Liver (tissue), 8 donors: ENCODE measurements at regions not wholly inside any gene's neighbourhood (a gene's known extent, or its start where the extent isn't known, plus 50 kb on each side); places are given as distances from the start of the nearest gene placed in this dataset.

ENCODE experiments used
- DNase-seq: peaks from one replicate; pipeline ENCODE4 v3.0.0-alpha.2; 2017; ENCODE audit warnings: low spot score
- H3K27ac ChIP-seq, 2 donors: one replicate each; pipeline ENCODE4 v1.7.0; 2013; ENCODE audit warnings: inconsistent platforms in 2 of 2, low read length in 2 of 2, control low read depth in 1 of 2, low read depth in 1 of 2, mild to moderate bottlenecking in 1 of 2
- H3K27me3 ChIP-seq, 4 donors: one replicate each; pipeline versions ENCODE4 v1.6.1 to v1.7.0; 2013; ENCODE audit warnings: low read length in 3 of 4, inconsistent platforms in 1 of 4, mild to moderate bottlenecking in 1 of 4, moderate library complexity in 1 of 4; ENCODE audit not compliant: control insufficient read depth in 4 of 4, insufficient read depth in 4 of 4
- H3K36me3 ChIP-seq, 4 donors: one replicate each; pipeline versions ENCODE4 v1.6.1 to v1.7.0; 2013; ENCODE audit warnings: low read length in 3 of 4, mild to moderate bottlenecking in 3 of 4, low read depth in 1 of 4, moderate library complexity in 1 of 4; ENCODE audit not compliant: control insufficient read depth in 4 of 4, insufficient read depth in 3 of 4
- H3K4me1 ChIP-seq, 4 donors: one replicate each; pipeline versions ENCODE4 v1.6.1 to v1.7.0; 2013; ENCODE audit warnings: low read length in 3 of 4, mild to moderate bottlenecking in 3 of 4, moderate library complexity in 1 of 4; ENCODE audit not compliant: control insufficient read depth in 4 of 4, insufficient read depth in 4 of 4
- H3K4me3 ChIP-seq, 3 donors: one replicate each; pipeline versions ENCODE4 v1.6.1 to v1.7.0; 2013; ENCODE audit warnings: low read length in 3 of 3, control low read depth in 1 of 3, low read depth in 1 of 3, mild to moderate bottlenecking in 1 of 3
- H3K9ac ChIP-seq, 2 donors: one replicate each; pipeline ENCODE4 v1.7.0; 2013; ENCODE audit warnings: low read length in 2 of 2, mild to moderate bottlenecking in 2 of 2, moderate library complexity in 2 of 2, control low read depth in 1 of 2, low read depth in 1 of 2
- H3K9me3 ChIP-seq, 4 donors: one replicate each; pipeline versions ENCODE4 v1.6.1 to v1.7.0; 2013; ENCODE audit warnings: low read length in 3 of 4; ENCODE audit not compliant: control insufficient read depth in 4 of 4
- EGR1 ChIP-seq, 2 donors: IDR thresholded peaks; 2 replicates each; pipeline ENCODE4 v1.6.1; 2016 to 2018; ENCODE audit warnings: antibody characterized with exemption in 2 of 2, low read depth in 2 of 2
- FOXA1 ChIP-seq: IDR thresholded peaks from 2 replicates; pipeline ENCODE4 v1.6.1; 2016; ENCODE audit warnings: antibody characterized with exemption
- FOXA2 ChIP-seq: IDR thresholded peaks from 2 replicates; pipeline ENCODE4 v1.6.1; 2016; ENCODE audit warnings: antibody characterized with exemption
- GABPA ChIP-seq, 2 donors: IDR thresholded peaks in 1 of 2; conservative IDR thresholded peaks in 1 of 2; 2 replicates each; pipeline ENCODE4 v1.6.1; 2016; ENCODE audit warnings: antibody characterized with exemption in 2 of 2, mild to moderate bottlenecking in 1 of 2, moderate library complexity in 1 of 2
- HNF4A ChIP-seq, 2 donors: conservative IDR thresholded peaks; 2 replicates each; pipeline ENCODE4 v1.6.1; 2016; ENCODE audit warnings: antibody characterized with exemption in 2 of 2, mild to moderate bottlenecking in 2 of 2
- HNF4G ChIP-seq: IDR thresholded peaks from 2 replicates; pipeline ENCODE4 v1.6.1; 2016; ENCODE audit warnings: antibody characterized with exemption
- JUND ChIP-seq, 2 donors: IDR thresholded peaks; 2 replicates each; pipeline ENCODE4 v1.6.1; 2016; ENCODE audit warnings: antibody characterized with exemption in 2 of 2
- NR2F2 ChIP-seq: IDR thresholded peaks from 2 replicates; pipeline ENCODE4 v1.6.1; 2016; ENCODE audit warnings: antibody characterized with exemption
- RAD21 ChIP-seq, 2 donors: IDR thresholded peaks; 2 replicates each; pipeline ENCODE4 v1.6.1; 2016; ENCODE audit warnings: antibody characterized with exemption in 2 of 2, mild to moderate bottlenecking in 2 of 2
- RXRA ChIP-seq, 2 donors: IDR thresholded peaks; 2 replicates each; pipeline ENCODE4 v1.6.1; 2017 to 2018; ENCODE audit warnings: antibody characterized with exemption in 2 of 2, mild to moderate bottlenecking in 1 of 2
- SP1 ChIP-seq: IDR thresholded peaks from 2 replicates; pipeline ENCODE4 v1.6.1; 2018; ENCODE audit warnings: antibody characterized with exemption, mild to moderate bottlenecking
- TAF1 ChIP-seq: conservative IDR thresholded peaks from 2 replicates; pipeline ENCODE4 v1.6.1; 2016; ENCODE audit warnings: antibody characterized with exemption, mild to moderate bottlenecking
- YY1 ChIP-seq: IDR thresholded peaks from 2 replicates; pipeline ENCODE4 v1.6.1; 2016; ENCODE audit warnings: antibody characterized with exemption, mild to moderate bottlenecking
- WGBS: extraction: QIAGEN DNeasy Blood & Tissue Kit; methylation state at CpG from one replicate; pipeline ENCODE4 v1.1.7; 2013; 5-methylcytosine and 5-hydroxymethylcytosine counted together
- TF ChIP-seq, protein P1 (sequence below): IDR thresholded peaks from 2 replicates; pipeline ENCODE4 v1.6.1; 2016; ENCODE audit warnings: antibody characterized with exemption, mild to moderate bottlenecking
- TF ChIP-seq, protein P2 (sequence below): IDR thresholded peaks from 2 replicates; pipeline ENCODE4 v1.6.1; 2016; ENCODE audit warnings: antibody characterized with exemption
- TF ChIP-seq, protein P3 (sequence below): IDR thresholded peaks from 2 replicates; pipeline ENCODE4 v1.6.1; 2016; ENCODE audit warnings: antibody characterized with exemption
- TF ChIP-seq, protein P4 (sequence below): IDR thresholded peaks from 2 replicates; pipeline ENCODE4 v1.6.1; 2016; ENCODE audit warnings: antibody characterized with exemption
- TF ChIP-seq, protein P5 (sequence below): fragments of 150-350 bp; IDR thresholded peaks from 2 replicates; pipeline ENCODE4 v1.5.1; 2017; ENCODE audit warnings: improper control_type of control experiment, low read depth, low read length; ENCODE audit not compliant: missing input control
- donor health status: healthy.
- donor health status: healthy.
- donor health status: healthy.
- donor health status: healthy.
- donor health status: healthy.

DNA sequence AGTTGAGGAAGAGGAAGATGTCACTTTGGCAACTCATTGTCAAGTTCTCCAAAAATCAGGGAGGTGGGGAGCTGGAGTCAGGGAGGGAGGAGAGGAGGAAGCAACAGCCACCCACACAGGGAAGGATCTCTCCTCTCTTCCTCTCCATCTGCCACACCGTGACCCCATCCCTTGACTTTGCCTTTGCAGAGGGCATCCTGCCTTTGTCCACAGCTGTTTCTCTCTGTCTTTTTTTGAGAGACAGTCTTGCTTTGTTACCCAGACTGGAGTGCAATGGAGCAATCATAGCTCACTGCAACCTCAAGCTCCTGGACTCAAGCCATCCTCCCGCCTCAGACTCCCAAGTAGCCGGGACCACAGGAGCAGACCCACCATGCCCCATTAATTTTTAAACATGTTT is 276.0 kb downstream of the SHOX start:
- Histone ChIP-seq H3K27me3 (no peaks in the 10 kb centered on the region), H3K4me3 (no peak overlapping the region), H3K9ac (no peak overlapping the region), H3K27ac (no peak overlapping the region), H3K36me3 (no peaks in the 10 kb centered on the region), H3K9me3 (no peaks in the 10 kb centered on the region), H3K4me1 (no peaks in the 10 kb centered on the region)
- TF ChIP-seq HNF4G (no peak), TAF1 (no peak), NR2F2 (no peak), FOXA1 (no peak), RAD21 (IDR thresholded peaks at IDR 0.05) (no peak), HNF4A (conservative IDR thresholded peaks at IDR 0.05) (no peak), YY1 (no peak)
- TF ChIP-seq, protein P1, sequence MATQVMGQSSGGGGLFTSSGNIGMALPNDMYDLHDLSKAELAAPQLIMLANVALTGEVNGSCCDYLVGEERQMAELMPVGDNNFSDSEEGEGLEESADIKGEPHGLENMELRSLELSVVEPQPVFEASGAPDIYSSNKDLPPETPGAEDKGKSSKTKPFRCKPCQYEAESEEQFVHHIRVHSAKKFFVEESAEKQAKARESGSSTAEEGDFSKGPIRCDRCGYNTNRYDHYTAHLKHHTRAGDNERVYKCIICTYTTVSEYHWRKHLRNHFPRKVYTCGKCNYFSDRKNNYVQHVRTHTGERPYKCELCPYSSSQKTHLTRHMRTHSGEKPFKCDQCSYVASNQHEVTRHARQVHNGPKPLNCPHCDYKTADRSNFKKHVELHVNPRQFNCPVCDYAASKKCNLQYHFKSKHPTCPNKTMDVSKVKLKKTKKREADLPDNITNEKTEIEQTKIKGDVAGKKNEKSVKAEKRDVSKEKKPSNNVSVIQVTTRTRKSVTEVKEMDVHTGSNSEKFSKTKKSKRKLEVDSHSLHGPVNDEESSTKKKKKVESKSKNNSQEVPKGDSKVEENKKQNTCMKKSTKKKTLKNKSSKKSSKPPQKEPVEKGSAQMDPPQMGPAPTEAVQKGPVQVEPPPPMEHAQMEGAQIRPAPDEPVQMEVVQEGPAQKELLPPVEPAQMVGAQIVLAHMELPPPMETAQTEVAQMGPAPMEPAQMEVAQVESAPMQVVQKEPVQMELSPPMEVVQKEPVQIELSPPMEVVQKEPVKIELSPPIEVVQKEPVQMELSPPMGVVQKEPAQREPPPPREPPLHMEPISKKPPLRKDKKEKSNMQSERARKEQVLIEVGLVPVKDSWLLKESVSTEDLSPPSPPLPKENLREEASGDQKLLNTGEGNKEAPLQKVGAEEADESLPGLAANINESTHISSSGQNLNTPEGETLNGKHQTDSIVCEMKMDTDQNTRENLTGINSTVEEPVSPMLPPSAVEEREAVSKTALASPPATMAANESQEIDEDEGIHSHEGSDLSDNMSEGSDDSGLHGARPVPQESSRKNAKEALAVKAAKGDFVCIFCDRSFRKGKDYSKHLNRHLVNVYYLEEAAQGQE: no peak
- TF ChIP-seq, protein P2, sequence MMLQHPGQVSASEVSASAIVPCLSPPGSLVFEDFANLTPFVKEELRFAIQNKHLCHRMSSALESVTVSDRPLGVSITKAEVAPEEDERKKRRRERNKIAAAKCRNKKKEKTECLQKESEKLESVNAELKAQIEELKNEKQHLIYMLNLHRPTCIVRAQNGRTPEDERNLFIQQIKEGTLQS: no peak
- TF ChIP-seq, protein P3, sequence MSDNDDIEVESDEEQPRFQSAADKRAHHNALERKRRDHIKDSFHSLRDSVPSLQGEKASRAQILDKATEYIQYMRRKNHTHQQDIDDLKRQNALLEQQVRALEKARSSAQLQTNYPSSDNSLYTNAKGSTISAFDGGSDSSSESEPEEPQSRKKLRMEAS: no peak
- no peak for DNase-seq
- WGBS: 79% methylated on average over 3 of the region's 3 CpGs

DNA sequence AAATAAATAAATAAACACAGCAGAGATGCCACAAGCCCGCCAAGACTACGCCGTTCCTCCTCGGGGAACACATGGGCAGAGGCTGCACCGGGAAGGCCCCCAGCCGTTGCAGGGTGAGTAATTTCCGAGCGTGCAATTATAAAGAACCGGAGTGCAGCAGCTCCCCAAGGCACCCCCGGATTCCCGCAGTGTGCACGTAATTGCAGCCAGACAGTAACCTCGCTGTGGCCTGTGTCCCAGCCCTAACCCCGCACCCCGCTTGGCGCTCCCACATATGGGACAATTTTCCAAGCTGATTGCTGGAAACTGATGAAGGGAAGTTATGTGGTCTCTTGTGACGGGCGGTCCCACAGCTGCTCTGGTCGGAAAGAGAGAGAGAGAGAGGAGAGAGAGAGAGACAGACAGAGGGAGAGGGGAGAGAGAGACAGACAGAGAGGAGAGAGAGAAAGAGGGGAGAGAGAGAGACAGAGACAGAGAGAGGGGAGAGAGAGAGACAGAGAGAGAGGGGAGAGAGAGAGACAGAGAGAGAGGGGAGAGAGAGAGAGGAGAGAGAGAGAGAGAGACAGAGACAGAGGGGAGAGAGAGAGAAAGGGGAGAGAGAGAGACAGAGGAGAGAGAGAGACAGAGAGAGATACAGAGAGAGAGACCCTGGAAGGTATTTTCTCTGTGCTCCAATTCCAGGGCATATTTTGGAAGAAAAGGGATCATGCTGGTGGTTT is 275.4 kb downstream of the SHOX start:
- H3K9ac ChIP-seq: no peak overlapping the region
- H3K4me3 ChIP-seq: no peak overlapping the region
- TF ChIP-seq SP1: no peak
- no peak for TF ChIP-seq FOXA1
- no peak for TF ChIP-seq YY1
- TF ChIP-seq EGR1 (IDR thresholded peaks at IDR 0.05; ENCODE audit: low read depth in 2 of 2): no peak
- TF ChIP-seq, protein P4, sequence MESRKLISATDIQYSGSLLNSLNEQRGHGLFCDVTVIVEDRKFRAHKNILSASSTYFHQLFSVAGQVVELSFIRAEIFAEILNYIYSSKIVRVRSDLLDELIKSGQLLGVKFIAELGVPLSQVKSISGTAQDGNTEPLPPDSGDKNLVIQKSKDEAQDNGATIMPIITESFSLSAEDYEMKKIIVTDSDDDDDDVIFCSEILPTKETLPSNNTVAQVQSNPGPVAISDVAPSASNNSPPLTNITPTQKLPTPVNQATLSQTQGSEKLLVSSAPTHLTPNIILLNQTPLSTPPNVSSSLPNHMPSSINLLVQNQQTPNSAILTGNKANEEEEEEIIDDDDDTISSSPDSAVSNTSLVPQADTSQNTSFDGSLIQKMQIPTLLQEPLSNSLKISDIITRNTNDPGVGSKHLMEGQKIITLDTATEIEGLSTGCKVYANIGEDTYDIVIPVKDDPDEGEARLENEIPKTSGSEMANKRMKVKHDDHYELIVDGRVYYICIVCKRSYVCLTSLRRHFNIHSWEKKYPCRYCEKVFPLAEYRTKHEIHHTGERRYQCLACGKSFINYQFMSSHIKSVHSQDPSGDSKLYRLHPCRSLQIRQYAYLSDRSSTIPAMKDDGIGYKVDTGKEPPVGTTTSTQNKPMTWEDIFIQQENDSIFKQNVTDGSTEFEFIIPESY: no peak
- no peak for TF ChIP-seq HNF4A (conservative IDR thresholded peaks at IDR 0.05)
- no peak for TF ChIP-seq TAF1
- TF ChIP-seq FOXA2: no peak
- TF ChIP-seq, protein P5, sequence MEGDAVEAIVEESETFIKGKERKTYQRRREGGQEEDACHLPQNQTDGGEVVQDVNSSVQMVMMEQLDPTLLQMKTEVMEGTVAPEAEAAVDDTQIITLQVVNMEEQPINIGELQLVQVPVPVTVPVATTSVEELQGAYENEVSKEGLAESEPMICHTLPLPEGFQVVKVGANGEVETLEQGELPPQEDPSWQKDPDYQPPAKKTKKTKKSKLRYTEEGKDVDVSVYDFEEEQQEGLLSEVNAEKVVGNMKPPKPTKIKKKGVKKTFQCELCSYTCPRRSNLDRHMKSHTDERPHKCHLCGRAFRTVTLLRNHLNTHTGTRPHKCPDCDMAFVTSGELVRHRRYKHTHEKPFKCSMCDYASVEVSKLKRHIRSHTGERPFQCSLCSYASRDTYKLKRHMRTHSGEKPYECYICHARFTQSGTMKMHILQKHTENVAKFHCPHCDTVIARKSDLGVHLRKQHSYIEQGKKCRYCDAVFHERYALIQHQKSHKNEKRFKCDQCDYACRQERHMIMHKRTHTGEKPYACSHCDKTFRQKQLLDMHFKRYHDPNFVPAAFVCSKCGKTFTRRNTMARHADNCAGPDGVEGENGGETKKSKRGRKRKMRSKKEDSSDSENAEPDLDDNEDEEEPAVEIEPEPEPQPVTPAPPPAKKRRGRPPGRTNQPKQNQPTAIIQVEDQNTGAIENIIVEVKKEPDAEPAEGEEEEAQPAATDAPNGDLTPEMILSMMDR: no peak
- TF ChIP-seq, protein P2: no peak
- TF ChIP-seq, protein P1: no peak
- no peak for TF ChIP-seq GABPA (IDR thresholded peaks at IDR 0.05 in 1 of 2, conservative IDR thresholded peaks at IDR 0.05 in 1 of 2)
- TF ChIP-seq, protein P3: no peak
- TF ChIP-seq RAD21 (IDR thresholded peaks at IDR 0.05): no peak
- no peak for TF ChIP-seq RXRA (IDR thresholded peaks at IDR 0.05)
- no peak for TF ChIP-seq NR2F2
- no peak for TF ChIP-seq HNF4G
- no peak for TF ChIP-seq JUND (IDR thresholded peaks at IDR 0.05)
- H3K36me3 ChIP-seq: no peaks in the 10 kb centered on the region
- H3K27ac ChIP-seq: no peak overlapping the region
- H3K9me3 ChIP-seq: no peaks in the 10 kb centered on the region
- no peak for DNase-seq
- H3K4me1 ChIP-seq: no peaks in the 10 kb centered on the region
- 90% methylated on average over 19 of the region's 19 CpGs for WGBS
- no peaks in the 10 kb centered on the region for H3K27me3 ChIP-seq
